ENCODE measurements at regions not wholly inside any gene's neighbourhood (a gene's known extent, or its start where the extent isn't known, plus 50 kb on each side); places are given as distances from the start of the nearest gene placed in this dataset.
A peak's percentile ranks its signal among the peaks of the same experiment; 100 is the strongest.

- H3K36me3 ChIP-seq = no peaks in the 10 kb centered on the region
- no peaks in the 10 kb centered on the region for H3K9me3 ChIP-seq
- H3K4me1 ChIP-seq = no peaks in the 10 kb centered on the region
- no peak for TF ChIP-seq CTCF (IDR thresholded peaks at IDR 0.05; ENCODE audit: low read depth, low read length)
- H3K27me3 ChIP-seq = no peaks in the 10 kb centered on the region
- DNase-seq = no peak
- no peak overlapping the region for H3K4me3 ChIP-seq (ENCODE audit: low read depth, low read length)
Observed at GRCh38 chr3:135757421-135757820, 208.1 kb upstream of the PPP2R3A start.

- no peak for TF ChIP-seq CTCF (IDR thresholded peaks at IDR 0.05; ENCODE audit: low read depth, low read length)
- Histone ChIP-seq H3K27me3 (no peaks in the 10 kb centered on the region), H3K9me3 (no peaks in the 10 kb centered on the region), H3K4me1 (no peaks in the 10 kb centered on the region), H3K4me3 (ENCODE audit: low read depth, low read length) (no peak overlapping the region), H3K36me3 (no peaks in the 10 kb centered on the region)
- DNase-seq = no peak
Observed at GRCh38 chr3:135758961-135759360, 206.6 kb upstream of the PPP2R3A start.

- Histone ChIP-seq H3K4me3 (ENCODE audit: low read depth, low read length) (no peak overlapping the region), H3K36me3 (no peaks in the 10 kb centered on the region), H3K9me3 (no peaks in the 10 kb centered on the region), H3K27me3 (no peaks in the 10 kb centered on the region), H3K4me1 (no peaks in the 10 kb centered on the region)
- TF ChIP-seq CTCF (IDR thresholded peaks at IDR 0.05; ENCODE audit: low read depth, low read length) = no peak
- DNase-seq = no peak
Observed at GRCh38 chr3:135759651-135760050, 205.9 kb upstream of the PPP2R3A start.

- H3K9me3 ChIP-seq = no peaks in the 10 kb centered on the region
- no peaks in the 10 kb centered on the region for H3K27me3 ChIP-seq
- DNase-seq = no peak
- H3K36me3 ChIP-seq = no peaks in the 10 kb centered on the region
- TF ChIP-seq CTCF (IDR thresholded peaks at IDR 0.05; ENCODE audit: low read depth, low read length) = no peak
- H3K4me3 ChIP-seq (ENCODE audit: low read depth, low read length) = no peak overlapping the region
- no peaks in the 10 kb centered on the region for H3K4me1 ChIP-seq
Observed at GRCh38 chr3:135760581-135760980, 204.9 kb upstream of the PPP2R3A start.

GRCh38 chr3:135762188-135762856, 203.2 kb upstream of the PPP2R3A start:
- no peaks in the 10 kb centered on the region for H3K4me1 ChIP-seq
- no peaks in the 10 kb centered on the region for H3K27me3 ChIP-seq
- no peaks in the 10 kb centered on the region for H3K36me3 ChIP-seq
- TF ChIP-seq CTCF (IDR thresholded peaks at IDR 0.05; ENCODE audit: low read depth, low read length) = peak; percentile 13; the same call in 1 of the 2 replicates
- H3K4me3 ChIP-seq (ENCODE audit: low read depth, low read length) = no peak overlapping the region
- H3K9me3 ChIP-seq = no peaks in the 10 kb centered on the region
- no peak for DNase-seq

- no peak for DNase-seq
- Histone ChIP-seq H3K9me3 (no peaks in the 10 kb centered on the region), H3K27me3 (no peaks in the 10 kb centered on the region), H3K4me3 (ENCODE audit: low read depth, low read length) (no peak overlapping the region), H3K36me3 (no peaks in the 10 kb centered on the region), H3K4me1 (no peaks in the 10 kb centered on the region)
- no peak for TF ChIP-seq CTCF (IDR thresholded peaks at IDR 0.05; ENCODE audit: low read depth, low read length)
Observed at GRCh38 chr3:135766115-135766514, 199.4 kb upstream of the PPP2R3A start.
